HepG2 (cell line): ENCODE measurements at regions not wholly inside any gene's neighbourhood (a gene's known extent, or its start where the extent isn't known, plus 50 kb on each side); places are given as distances from the start of the nearest gene placed in this dataset.

Experiments used
- ATAC-seq: fragments of 200-7000 bp; cut with Tn5 transposase; 3 replicates; pipeline ENCODE4 v1.9.1; 2020; ENCODE audit warnings: mild to moderate bottlenecking, moderate library complexity
- BruUV-seq: library from RNA; stranded (reverse); fragments of 400-500 nt; replicated peaks from 2 replicates; lab custom pipeline; 2021; lab: Mats Ljungman, UMichigan
- CTCF ChIA-PET: fragments of 300-600 bp; formaldehyde crosslinking; extraction: SDS; loops from one replicate; lab custom pipeline; 2021; ENCODE audit warnings: low total read pairs, inconsistent platforms, low intra/inter-chr PET ratio; lab: Yijun Ruan, JAX
- POLR2A ChIA-PET: fragments of 350-600 bp; sonication (Branson Sonifier 250); formaldehyde crosslinking; loops from one replicate; lab custom pipeline; 2020; ENCODE audit warnings: antibody characterized with exemption, inconsistent platforms; lab: Yijun Ruan, JAX
- DNase-seq: peaks from one replicate; pipeline ENCODE4 v3.0.0-alpha.2; 2015; ENCODE audit warnings: low spot score
- FAIRE-seq: peaks from 3 replicates; lab custom pipeline; 2011; peaks lifted over from hg19 to GRCh38; lab: Jason Lieb, UNC
- H2AFZ ChIP-seq: one replicate; pipeline ENCODE4 v1.6.1; 2011; ENCODE audit warnings: low read length, inconsistent platforms
- H3K27ac ChIP-seq: fragments of 300-600 bp; 3 replicates; pipeline ENCODE4 v1.8.0; 2011; ENCODE audit warnings: mixed run types, mild to moderate bottlenecking, mixed read lengths, low read length, inconsistent platforms; ENCODE audit not compliant: insufficient read depth; ENCODE audit errors: extremely low read length
- H3K27me3 ChIP-seq, 2 experiments: fragments of 200-600 bp in 1 of 2; 2 replicates in 1 of 2; 3 replicates in 1 of 2; pipeline versions ENCODE4 v1.6.0 to v1.8.0; 2011; ENCODE audit warnings: low read length in 2 of 2, mild to moderate bottlenecking in 2 of 2, moderate library complexity in 2 of 2, inconsistent platforms in 1 of 2; ENCODE audit not compliant: insufficient read depth in 2 of 2, control insufficient read depth in 1 of 2
- H3K36me3 ChIP-seq, 2 experiments: fragments of 200-600 bp in 1 of 2; replicated peaks in 1 of 2; 2 replicates in 1 of 2; 3 replicates in 1 of 2; pipeline versions ENCODE4 v1.5.1 to v1.8.0; 2011; ENCODE audit warnings: low read length in 2 of 2, inconsistent platforms in 1 of 2; ENCODE audit not compliant: insufficient read depth in 2 of 2, control insufficient read depth in 1 of 2
- H3K4me1 ChIP-seq: 2 replicates; pipeline ENCODE4 v1.5.1; 2012; ENCODE audit warnings: low read length, inconsistent platforms; ENCODE audit not compliant: insufficient read depth
- H3K4me2 ChIP-seq: 2 replicates; pipeline ENCODE4 v1.6.0; 2011; ENCODE audit warnings: low read depth, low read length, inconsistent platforms
- H3K4me3 ChIP-seq, 3 experiments: fragments of 200-600 bp in 1 of 3; sonication (generic), shearing (Covaris generic) in 1 of 3; replicated peaks in 1 of 3; 2 replicates each; pipeline ENCODE4 v1.5.1; 2011 to 2016; ENCODE audit warnings: low read length in 3 of 3, inconsistent platforms in 2 of 3, low read depth in 2 of 3, mild to moderate bottlenecking in 2 of 3, control low read depth in 1 of 3, mixed read lengths in 1 of 3; ENCODE audit not compliant: insufficient read depth in 1 of 3
- H3K79me2 ChIP-seq: one replicate; pipeline ENCODE4 v1.6.1; 2011; ENCODE audit warnings: low read length, inconsistent platforms; ENCODE audit not compliant: insufficient read depth
- H3K9ac ChIP-seq: 2 replicates; pipeline ENCODE4 v1.6.0; 2011; ENCODE audit warnings: mild to moderate bottlenecking, low read depth, low read length, inconsistent platforms; ENCODE audit not compliant: insufficient read depth
- H3K9me3 ChIP-seq: 2 replicates; pipeline ENCODE4 v1.5.1; 2012; ENCODE audit warnings: mild to moderate bottlenecking, low read length
- H4K20me1 ChIP-seq: 2 replicates; pipeline ENCODE4 v1.6.0; 2011; ENCODE audit warnings: inconsistent platforms, mild to moderate bottlenecking, low read length, moderate library complexity; ENCODE audit not compliant: insufficient read depth
- ATF1 ChIP-seq: IDR thresholded peaks from 2 replicates; pipeline ENCODE4 v1.6.1; 2016; ENCODE audit warnings: mild to moderate bottlenecking, control low read depth
- CEBPB ChIP-seq: IDR thresholded peaks from 2 replicates; pipeline ENCODE4 v1.6.1; 2011; ENCODE audit warnings: low read depth, low read length, improper control_type of control experiment, borderline replicate concordance
- EP300 ChIP-seq, 3 experiments: sonication (generic) in 1 of 3; formaldehyde crosslinking in 1 of 3; IDR thresholded peaks; 2 replicates each; pipeline versions ENCODE4 v1.5.1 to v1.6.1; 2011 to 2020; ENCODE audit warnings: low read depth in 2 of 3, low read length in 2 of 3, borderline replicate concordance in 1 of 3, improper control_type of control experiment in 1 of 3, mild to moderate bottlenecking in 1 of 3, missing genetic modification reagents in 1 of 3, moderate library complexity in 1 of 3
- IRX3 ChIP-seq: sonication (generic); formaldehyde crosslinking; IDR thresholded peaks from 2 replicates; pipeline ENCODE4 v1.8.1; 2023; ENCODE audit warnings: mild to moderate bottlenecking, low read depth, missing genetic modification reagents, borderline replicate concordance
- MXD4 ChIP-seq: IDR thresholded peaks from 2 replicates; pipeline ENCODE4 v1.6.1; 2016; ENCODE audit warnings: mild to moderate bottlenecking, missing biosample characterization, missing genetic modification reagents
- RFXANK ChIP-seq: IDR thresholded peaks from 2 replicates; pipeline ENCODE4 v1.6.1; 2016
- RFXAP ChIP-seq: sonication (generic); formaldehyde crosslinking; IDR thresholded peaks from 2 replicates; pipeline ENCODE4 v1.4.0; 2020; ENCODE audit warnings: missing genetic modification reagents, borderline replicate concordance
- RXRB ChIP-seq: IDR thresholded peaks from 2 replicates; pipeline ENCODE4 v1.6.1; 2016; ENCODE audit warnings: borderline replicate concordance, missing genetic modification reagents, missing compliant biosample characterization
- SATB2 ChIP-seq: sonication (generic); formaldehyde crosslinking; IDR thresholded peaks from 2 replicates; pipeline ENCODE4 v1.5.0; 2020; ENCODE audit warnings: missing genetic modification reagents
- THYN1 ChIP-seq: sonication (generic); formaldehyde crosslinking; IDR thresholded peaks from 2 replicates; pipeline ENCODE4 v1.8.1; 2023; ENCODE audit warnings: low read depth, mild to moderate bottlenecking, moderate library complexity, missing genetic modification reagents, borderline replicate concordance
- ZFP37 ChIP-seq: sonication (generic); formaldehyde crosslinking; IDR thresholded peaks from 2 replicates; pipeline ENCODE4 v1.4.0; 2020; ENCODE audit warnings: missing genetic modification reagents, borderline replicate concordance
- ZFX ChIP-seq: sonication (generic); formaldehyde crosslinking; IDR thresholded peaks from 2 replicates; pipeline ENCODE4 v1.4.0; 2020; ENCODE audit warnings: mild to moderate bottlenecking, low read depth, missing genetic modification reagents, moderate library complexity
- ZFYVE20 ChIP-seq: sonication (generic); formaldehyde crosslinking; IDR thresholded peaks from 2 replicates; pipeline ENCODE4 v1.8.0; 2023; ENCODE audit warnings: low read depth, mild to moderate bottlenecking, moderate library complexity, missing genetic modification reagents, borderline replicate concordance
- ZMAT3 ChIP-seq: sonication (generic); formaldehyde crosslinking; conservative IDR thresholded peaks from 2 replicates; pipeline ENCODE4 v1.7.0; 2021; ENCODE audit warnings: missing genetic modification reagents
- ZNF205 ChIP-seq: IDR thresholded peaks from 2 replicates; pipeline ENCODE4 v1.6.1; 2018; ENCODE audit warnings: missing biosample characterization, missing genetic modification reagents
- ZNF30 ChIP-seq: sonication (generic); formaldehyde crosslinking; IDR thresholded peaks from 2 replicates; pipeline ENCODE4 v1.5.0; 2020; ENCODE audit warnings: mild to moderate bottlenecking, missing genetic modification reagents
- ZNF335 ChIP-seq: sonication (generic); formaldehyde crosslinking; IDR thresholded peaks from 2 replicates; pipeline ENCODE4 v1.4.0; 2020; ENCODE audit warnings: missing genetic modification reagents
- ZNF709 ChIP-seq: sonication (generic); formaldehyde crosslinking; IDR thresholded peaks from 2 replicates; pipeline ENCODE4 v1.5.0; 2020; ENCODE audit warnings: mild to moderate bottlenecking, missing genetic modification reagents
- ZSCAN25 ChIP-seq: sonication (generic); formaldehyde crosslinking; IDR thresholded peaks from 2 replicates; pipeline ENCODE4 v1.8.0; 2022; ENCODE audit warnings: mild to moderate bottlenecking, missing genetic modification reagents
- whole genome bisulfite sequencing: methylation state at CpG from one replicate; pipeline ENCODE4 v1.1.6; 2017; ENCODE audit warnings: low lambda C conversion rate; 5-methylcytosine and 5-hydroxymethylcytosine counted together
- in situ Hi-C: cut with HindIII; loops from 2 replicates; pipeline ENCODE4 v1.10.0; 2017; ENCODE audit warnings: low pct_unique_long_range_greater_than_20kb; ENCODE audit not compliant: extremely low pct_ligation_motif_present
- intact Hi-C: fragments of 100-400 bp; cut with micrococcal nuclease; formaldehyde crosslinking; loops from one replicate; pipeline ENCODE4 v1.10.0; 2022; ENCODE audit not compliant: unreplicated experiment
- TF ChIP-seq, protein P1 (sequence below): sonication (generic); formaldehyde crosslinking; IDR thresholded peaks from 2 replicates; pipeline ENCODE4 v1.4.0; 2020; ENCODE audit warnings: missing genetic modification reagents, mild to moderate bottlenecking, borderline replicate concordance

DNA sequence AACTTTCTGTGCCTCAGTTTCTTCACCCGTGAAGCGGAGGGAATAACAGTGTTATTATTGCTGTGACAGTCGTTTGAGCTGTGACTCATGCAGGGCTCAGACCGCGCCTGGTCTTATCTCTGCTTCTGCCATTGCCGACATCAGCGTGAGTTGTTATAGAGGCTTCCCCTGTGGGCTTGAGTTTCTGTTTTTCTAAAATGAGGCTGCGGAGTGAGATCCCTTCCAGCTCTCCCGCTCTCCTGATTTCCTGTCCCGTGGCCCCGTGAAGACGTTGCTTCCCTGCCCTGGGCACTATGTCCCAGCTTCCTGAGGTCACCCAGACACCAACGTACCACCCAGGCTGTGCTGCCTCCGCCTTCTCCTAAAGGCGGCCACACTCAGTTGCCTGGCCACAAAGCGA, 278.5 kb downstream of the BMP7 start:
- no peak overlapping the region for H3K4me2 ChIP-seq
- 45% methylated on average over 16 of the region's 16 CpGs for WGBS
- H3K4me1 ChIP-seq, result no peaks in the 10 kb centered on the region
- no peak overlapping the region for H2AFZ ChIP-seq
- POLR2A ChIA-PET, result no interaction called here
- no peaks in the 10 kb centered on the region for H3K9me3 ChIP-seq
- in situ Hi-C loops (no loop called here), intact Hi-C loops (no loop called here)
- BruUV-seq, result no TSS peak
- H3K36me3 ChIP-seq, result no peaks in the 10 kb centered on the region
- no peak for TF ChIP-seq ZFYVE20 (CRISPR knock-in tag)
- TF ChIP-seq ZFX (CRISPR knock-in tag), result no peak
- no peak for TF ChIP-seq RFXAP
- no peak for TF ChIP-seq ZNF709
- no peak for TF ChIP-seq SATB2 (CRISPR knock-in tag)
- TF ChIP-seq ZSCAN25, result no peak
- no peak for FAIRE-seq
- no peak for ATAC-seq
- H4K20me1 ChIP-seq, result no peaks in the 10 kb centered on the region
- peaks cover 0 to 9% of the 10 kb centered on the region in 2 experiments; a peak in 1 of 5 replicates for H3K27me3 ChIP-seq
- no peak overlapping the region for H3K9ac ChIP-seq
- CTCF ChIA-PET, result no interaction called here
- no peaks in the 10 kb centered on the region for H3K79me2 ChIP-seq
- H3K27ac ChIP-seq, result no peak overlapping the region
- no peak overlapping the region for H3K4me3 ChIP-seq
- no peak for DNase-seq

DNA sequence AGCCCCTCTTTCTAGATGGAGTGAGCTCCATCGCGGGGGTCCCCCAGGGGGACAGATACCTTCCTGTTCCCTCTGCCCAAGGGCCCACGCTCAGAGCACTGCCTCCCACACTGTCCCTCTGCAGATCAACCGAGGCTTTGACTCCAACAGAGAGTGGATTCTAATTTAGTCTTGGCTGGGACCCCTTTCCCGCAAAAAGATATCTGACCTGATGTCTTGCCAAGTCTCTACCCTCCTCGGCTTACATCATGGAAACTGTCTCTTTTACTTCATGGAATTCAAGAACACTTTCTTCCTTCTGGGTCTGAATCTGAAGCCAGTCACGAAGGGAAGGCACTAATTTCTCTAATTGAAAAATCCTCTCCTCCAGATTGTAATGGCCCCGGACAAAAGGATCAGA, 278.0 kb downstream of the BMP7 start:
- ATAC-seq, result no peak
- no peak overlapping the region for H2AFZ ChIP-seq
- H3K9ac ChIP-seq, result no peak overlapping the region
- DNase-seq, result no peak
- intact Hi-C loops (no loop called here), in situ Hi-C loops (no loop called here)
- H3K4me2 ChIP-seq, result no peak overlapping the region
- WGBS, result 14% methylated on average over 8 of the region's 8 CpGs
- H3K36me3 ChIP-seq, result no peaks in the 10 kb centered on the region
- H3K4me3 ChIP-seq, result no peak overlapping the region
- ChIA-PET POLR2A (no interaction called here), CTCF (no interaction called here)
- H3K27me3 ChIP-seq, result peaks cover 0 to 9% of the 10 kb centered on the region in 2 experiments; a peak in 1 of 5 replicates
- no peaks in the 10 kb centered on the region for H4K20me1 ChIP-seq
- H3K9me3 ChIP-seq, result no peaks in the 10 kb centered on the region
- FAIRE-seq, result no peak
- H3K27ac ChIP-seq, result no peak overlapping the region
- H3K79me2 ChIP-seq, result no peaks in the 10 kb centered on the region
- H3K4me1 ChIP-seq, result no peaks in the 10 kb centered on the region
- no TSS peak for BruUV-seq
- TF ChIP-seq ZNF205 (no peak), THYN1 (CRISPR knock-in tag) (no peak), ZNF30 (CRISPR knock-in tag) (no peak), EP300 (IDR thresholded peaks at IDR 0.05; ENCODE audit: low read depth in 2 of 2, low read length in 2 of 2) (no peak), EP300 (CRISPR knock-in tag; IDR thresholded peaks at IDR 0.05; ENCODE audit: borderline replicate concordance) (no peak), ZNF335 (CRISPR knock-in tag) (no peak), RXRB (CRISPR knock-in tag) (no peak), ZMAT3 (no peak), ATF1 (CRISPR knock-in tag) (no peak), IRX3 (CRISPR knock-in tag) (no peak), RFXANK (CRISPR knock-in tag) (no peak), MXD4 (CRISPR knock-in tag) (no peak), ZFP37 (no peak), CEBPB (no peak)
- TF ChIP-seq, protein P1, sequence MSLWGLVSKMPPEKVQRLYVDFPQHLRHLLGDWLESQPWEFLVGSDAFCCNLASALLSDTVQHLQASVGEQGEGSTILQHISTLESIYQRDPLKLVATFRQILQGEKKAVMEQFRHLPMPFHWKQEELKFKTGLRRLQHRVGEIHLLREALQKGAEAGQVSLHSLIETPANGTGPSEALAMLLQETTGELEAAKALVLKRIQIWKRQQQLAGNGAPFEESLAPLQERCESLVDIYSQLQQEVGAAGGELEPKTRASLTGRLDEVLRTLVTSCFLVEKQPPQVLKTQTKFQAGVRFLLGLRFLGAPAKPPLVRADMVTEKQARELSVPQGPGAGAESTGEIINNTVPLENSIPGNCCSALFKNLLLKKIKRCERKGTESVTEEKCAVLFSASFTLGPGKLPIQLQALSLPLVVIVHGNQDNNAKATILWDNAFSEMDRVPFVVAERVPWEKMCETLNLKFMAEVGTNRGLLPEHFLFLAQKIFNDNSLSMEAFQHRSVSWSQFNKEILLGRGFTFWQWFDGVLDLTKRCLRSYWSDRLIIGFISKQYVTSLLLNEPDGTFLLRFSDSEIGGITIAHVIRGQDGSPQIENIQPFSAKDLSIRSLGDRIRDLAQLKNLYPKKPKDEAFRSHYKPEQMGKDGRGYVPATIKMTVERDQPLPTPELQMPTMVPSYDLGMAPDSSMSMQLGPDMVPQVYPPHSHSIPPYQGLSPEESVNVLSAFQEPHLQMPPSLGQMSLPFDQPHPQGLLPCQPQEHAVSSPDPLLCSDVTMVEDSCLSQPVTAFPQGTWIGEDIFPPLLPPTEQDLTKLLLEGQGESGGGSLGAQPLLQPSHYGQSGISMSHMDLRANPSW (CRISPR knock-in tag), result no peak
